ENCODE measurements at regions not wholly inside any gene's neighbourhood (a gene's known extent, or its start where the extent isn't known, plus 50 kb on each side); places are given as distances from the start of the nearest gene placed in this dataset. TPM values are rescaled to one million over a fixed set of nuclear protein-coding genes. Genes with fewer than 3 reads are reported as not detected.

DNA sequence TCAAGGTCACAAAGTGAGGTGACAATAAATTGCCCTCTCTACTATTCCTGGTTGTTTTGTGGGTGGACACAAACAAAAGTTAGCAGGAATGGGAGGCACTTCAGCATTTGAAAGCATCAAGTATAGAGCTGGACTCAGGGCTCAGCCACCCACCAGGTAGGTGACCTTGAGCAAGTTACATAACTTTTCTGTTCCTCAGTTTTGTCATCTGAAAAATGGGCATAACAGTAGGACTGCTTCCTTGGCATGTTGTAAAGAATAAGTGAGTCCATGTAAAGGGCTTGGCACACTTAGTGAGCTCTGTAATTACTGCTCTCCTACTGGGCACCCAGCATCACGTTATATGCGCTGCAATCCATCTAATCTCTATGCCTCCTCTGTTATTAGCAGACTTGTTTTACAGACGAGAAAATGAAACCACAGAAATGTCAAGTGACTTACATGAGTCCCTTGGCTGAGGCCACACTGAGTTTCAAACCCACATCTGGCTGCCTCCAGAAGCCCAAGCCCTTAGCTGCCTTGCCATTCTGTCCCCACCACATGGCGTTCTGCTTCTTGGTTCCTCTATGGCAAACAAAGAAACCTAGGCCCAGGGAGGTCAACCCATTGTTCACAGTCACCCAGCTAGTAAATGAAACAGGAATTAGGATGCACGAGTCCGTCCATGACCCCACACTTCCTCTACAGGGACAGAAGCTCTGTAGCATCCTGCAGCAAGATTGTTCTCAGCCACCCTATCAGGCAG lies 63.2 kb upstream of the SLC24A4 start:
- Histone ChIP-seq H3K4me1 (ENCODE audit: insufficient read depth, low read length) (no peaks in the 10 kb centered on the region), H3K4me2 (ENCODE audit: insufficient read depth, low read length) (no peak overlapping the region), H3K4me3 (ENCODE audit: insufficient read depth, low read length) (no peak overlapping the region), H4K20me1 (ENCODE audit: insufficient read depth, low read length) (no peaks in the 10 kb centered on the region), H3K36me3 (ENCODE audit: insufficient read depth, low read length) (no peaks in the 10 kb centered on the region), H2AFZ (ENCODE audit: low read length) (no peak overlapping the region), H3K27me3 (ENCODE audit: insufficient read depth, low read length) (peaks cover 28% of the 10 kb centered on the region), H3K79me2 (ENCODE audit: insufficient read depth, low read length) (no peaks in the 10 kb centered on the region), H3K9me3 (ENCODE audit: low read depth, low read length) (no peaks in the 10 kb centered on the region), H3K27ac (ENCODE audit: low read depth, low read length) (no peak overlapping the region)
- TF ChIP-seq, protein P1, sequence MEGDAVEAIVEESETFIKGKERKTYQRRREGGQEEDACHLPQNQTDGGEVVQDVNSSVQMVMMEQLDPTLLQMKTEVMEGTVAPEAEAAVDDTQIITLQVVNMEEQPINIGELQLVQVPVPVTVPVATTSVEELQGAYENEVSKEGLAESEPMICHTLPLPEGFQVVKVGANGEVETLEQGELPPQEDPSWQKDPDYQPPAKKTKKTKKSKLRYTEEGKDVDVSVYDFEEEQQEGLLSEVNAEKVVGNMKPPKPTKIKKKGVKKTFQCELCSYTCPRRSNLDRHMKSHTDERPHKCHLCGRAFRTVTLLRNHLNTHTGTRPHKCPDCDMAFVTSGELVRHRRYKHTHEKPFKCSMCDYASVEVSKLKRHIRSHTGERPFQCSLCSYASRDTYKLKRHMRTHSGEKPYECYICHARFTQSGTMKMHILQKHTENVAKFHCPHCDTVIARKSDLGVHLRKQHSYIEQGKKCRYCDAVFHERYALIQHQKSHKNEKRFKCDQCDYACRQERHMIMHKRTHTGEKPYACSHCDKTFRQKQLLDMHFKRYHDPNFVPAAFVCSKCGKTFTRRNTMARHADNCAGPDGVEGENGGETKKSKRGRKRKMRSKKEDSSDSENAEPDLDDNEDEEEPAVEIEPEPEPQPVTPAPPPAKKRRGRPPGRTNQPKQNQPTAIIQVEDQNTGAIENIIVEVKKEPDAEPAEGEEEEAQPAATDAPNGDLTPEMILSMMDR (IDR thresholded peaks at IDR 0.05; ENCODE audit: extremely low read depth, low read depth, low read length): no peak
- peak; percentile 56 for DNase-seq (ENCODE audit: insufficient read length, low spot score, missing footprints)

DNA sequence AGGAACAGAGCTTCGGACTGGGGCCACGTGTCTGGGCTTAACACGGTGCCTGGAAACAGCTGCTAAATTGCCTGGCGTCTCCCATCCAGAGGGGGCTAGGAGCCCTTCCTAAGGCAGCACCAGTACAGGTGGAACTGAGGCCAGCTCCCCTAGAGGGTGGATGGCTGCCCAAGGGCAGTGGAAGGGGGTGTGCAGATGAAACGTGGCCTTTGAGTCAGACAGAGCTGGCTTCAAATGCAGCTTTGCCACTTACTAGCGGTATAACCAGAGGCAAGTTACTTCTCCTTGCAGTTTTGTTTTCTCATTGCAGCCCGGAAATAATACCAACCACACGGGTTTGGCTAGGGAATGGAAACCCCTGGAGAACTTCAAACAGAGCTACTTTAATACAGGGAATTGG lies 59.3 kb upstream of the SLC24A4 start:
- peak overlapping the region; percentile 36 for H2AFZ ChIP-seq (ENCODE audit: low read length)
- TF ChIP-seq, protein P1 (IDR thresholded peaks at IDR 0.05; ENCODE audit: extremely low read depth, low read depth, low read length): no peak

DNA sequence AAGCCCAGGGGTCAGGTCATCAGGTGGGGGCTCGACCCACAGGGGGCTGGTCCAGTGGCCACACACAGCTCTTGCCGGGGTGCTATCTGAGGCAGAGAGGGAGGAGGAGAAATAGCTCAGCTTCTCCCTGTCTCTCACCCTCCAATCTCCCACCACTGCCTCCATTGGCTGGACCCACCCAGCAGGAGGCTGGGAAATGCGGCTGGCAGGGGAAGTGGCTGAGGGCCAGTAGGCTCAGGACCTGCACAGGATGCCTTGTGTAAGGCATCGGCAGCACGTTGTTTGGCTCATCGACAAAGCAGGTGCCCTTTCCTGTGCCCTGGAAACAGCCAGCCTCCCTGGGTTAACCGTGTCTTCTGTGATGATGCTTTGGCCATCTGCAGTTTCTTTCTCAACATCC lies 58.8 kb upstream of the SLC24A4 start:
- Histone ChIP-seq H3K27ac (ENCODE audit: low read depth, low read length) (no peak overlapping the region), H3K4me1 (ENCODE audit: insufficient read depth, low read length) (no peaks in the 10 kb centered on the region), H3K4me2 (ENCODE audit: insufficient read depth, low read length) (no peak overlapping the region), H3K27me3 (ENCODE audit: insufficient read depth, low read length) (peaks cover 9% of the 10 kb centered on the region), H3K36me3 (ENCODE audit: insufficient read depth, low read length) (no peaks in the 10 kb centered on the region), H3K4me3 (ENCODE audit: insufficient read depth, low read length) (no peak overlapping the region), H4K20me1 (ENCODE audit: insufficient read depth, low read length) (no peaks in the 10 kb centered on the region), H3K9me3 (ENCODE audit: low read depth, low read length) (no peaks in the 10 kb centered on the region), H3K79me2 (ENCODE audit: insufficient read depth, low read length) (no peaks in the 10 kb centered on the region), H2AFZ (ENCODE audit: low read length) (no peak overlapping the region)
- TF ChIP-seq, protein P1 (IDR thresholded peaks at IDR 0.05; ENCODE audit: extremely low read depth, low read depth, low read length): no peak
- no peak for DNase-seq (ENCODE audit: insufficient read length, low spot score, missing footprints)

More for the DNA sequence above, 59.3 kb upstream of the SLC24A4 start:
- Histone ChIP-seq H3K4me3 (ENCODE audit: insufficient read depth, low read length) (no peak overlapping the region), H4K20me1 (ENCODE audit: insufficient read depth, low read length) (no peaks in the 10 kb centered on the region), H3K36me3 (ENCODE audit: insufficient read depth, low read length) (no peaks in the 10 kb centered on the region), H3K27ac (ENCODE audit: low read depth, low read length) (no peak overlapping the region), H3K79me2 (ENCODE audit: insufficient read depth, low read length) (no peaks in the 10 kb centered on the region), H3K4me1 (ENCODE audit: insufficient read depth, low read length) (no peaks in the 10 kb centered on the region), H3K4me2 (ENCODE audit: insufficient read depth, low read length) (peak overlapping the region; percentile 17), H3K27me3 (ENCODE audit: insufficient read depth, low read length) (peaks cover 12% of the 10 kb centered on the region), H3K9me3 (ENCODE audit: low read depth, low read length) (no peaks in the 10 kb centered on the region)
- peak; percentile 66 for DNase-seq (ENCODE audit: insufficient read length, low spot score, missing footprints)

DNA sequence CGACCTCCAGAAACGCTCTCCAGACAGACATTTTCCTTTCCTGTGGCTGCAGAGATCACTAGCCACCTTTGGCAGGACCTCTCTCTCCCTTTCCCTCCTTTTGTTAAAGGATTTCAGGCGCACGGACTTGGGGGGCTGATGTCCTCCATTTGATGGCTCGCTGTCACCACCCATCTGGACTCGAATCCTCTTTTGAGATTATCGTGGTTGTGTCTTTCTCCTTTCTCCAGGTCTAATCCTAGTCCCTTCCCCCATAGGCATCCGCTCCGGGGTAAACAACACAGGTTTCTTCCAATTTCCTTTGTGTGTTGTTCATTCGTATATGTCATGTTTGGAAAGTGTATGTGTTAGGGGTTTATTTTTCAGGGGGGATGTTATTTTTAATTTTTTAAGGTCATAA lies 56.7 kb upstream of the SLC24A4 start:
- peaks cover 11% of the 10 kb centered on the region for H3K27me3 ChIP-seq (ENCODE audit: insufficient read depth, low read length)
- no peaks in the 10 kb centered on the region for H3K9me3 ChIP-seq (ENCODE audit: low read depth, low read length)
- no peak overlapping the region for H2AFZ ChIP-seq (ENCODE audit: low read length)
- TF ChIP-seq, protein P1 (IDR thresholded peaks at IDR 0.05; ENCODE audit: extremely low read depth, low read depth, low read length): no peak
- no peaks in the 10 kb centered on the region for H4K20me1 ChIP-seq (ENCODE audit: insufficient read depth, low read length)
- no peaks in the 10 kb centered on the region for H3K79me2 ChIP-seq (ENCODE audit: insufficient read depth, low read length)
- H3K4me2 ChIP-seq (ENCODE audit: insufficient read depth, low read length): no peak overlapping the region
- H3K27ac ChIP-seq (ENCODE audit: low read depth, low read length): no peak overlapping the region
- H3K4me1 ChIP-seq (ENCODE audit: insufficient read depth, low read length): no peaks in the 10 kb centered on the region
- no peak overlapping the region for H3K4me3 ChIP-seq (ENCODE audit: insufficient read depth, low read length)
- no peaks in the 10 kb centered on the region for H3K36me3 ChIP-seq (ENCODE audit: insufficient read depth, low read length)
- DNase-seq (ENCODE audit: insufficient read length, low spot score, missing footprints): no peak

Small RNA genes lying in the stretch of these regions (small RNA-seq; reads per million reads assigned to genes)
- gene RNU6-366P: not detected
